ENCODE measurements at regions not wholly inside any gene's neighbourhood (a gene's known extent, or its start where the extent isn't known, plus 50 kb on each side); places are given as distances from the start of the nearest gene placed in this dataset.

GRCh38 chrX:96464880-96465558, 219.6 kb upstream of the DIAPH2 start:
- Histone ChIP-seq H3K4me1 (no peaks in the 10 kb centered on the region), H3K4me3 (no peak overlapping the region), H3K36me3 (no peaks in the 10 kb centered on the region), H3K27ac (peak overlapping the region in 1 of 3 donors; percentile 7), H3K9me3 (no peaks in the 10 kb centered on the region), H3K27me3 (peaks cover 0 to 6% of the 10 kb centered on the region in 2 donors)
- TF ChIP-seq POLR2A (IDR thresholded peaks at IDR 0.05) (no peak), CTCF (IDR thresholded peaks at IDR 0.05) (no peak)
- peak; percentile 68 to 93 (median 81) for ATAC-seq
- WGBS (ENCODE audit: insufficient coverage, low coverage, low lambda C conversion rate, missing lambda C conversion rate) = 48% methylated on average over 5 of the region's 16 CpGs
- no peak for DNase-seq
- intact Hi-C loops (cut with DNase I) = no loop called here

- WGBS (ENCODE audit: insufficient coverage, low coverage, low lambda C conversion rate, missing lambda C conversion rate) = 58% methylated on average over 4 of the region's 4 CpGs
- no peak overlapping the region for H3K27ac ChIP-seq
- H3K4me1 ChIP-seq = no peaks in the 10 kb centered on the region
- DNase-seq (no peak), ATAC-seq (no peak)
- no peaks in the 10 kb centered on the region for H3K9me3 ChIP-seq
- H3K4me3 ChIP-seq = no peak overlapping the region
- intact Hi-C loops (cut with DNase I) = no loop called here
- no peak for TF ChIP-seq POLR2A (IDR thresholded peaks at IDR 0.05)
- TF ChIP-seq CTCF (IDR thresholded peaks at IDR 0.05) = no peak
- no peaks in the 10 kb centered on the region for H3K27me3 ChIP-seq
- H3K36me3 ChIP-seq = no peaks in the 10 kb centered on the region
These were observed 210.5 kb upstream of the DIAPH2 start for GRCh38 chrX:96474029-96474740.

- Histone ChIP-seq H3K36me3 (no peaks in the 10 kb centered on the region), H3K4me1 (no peaks in the 10 kb centered on the region), H3K27ac (no peak overlapping the region), H3K4me3 (no peak overlapping the region), H3K27me3 (no peaks in the 10 kb centered on the region), H3K9me3 (no peaks in the 10 kb centered on the region)
- intact Hi-C loops (cut with DNase I) = no loop called here
- TF ChIP-seq CTCF (IDR thresholded peaks at IDR 0.05) (no peak), POLR2A (IDR thresholded peaks at IDR 0.05) (no peak)
- no peak for ATAC-seq
- DNase-seq = no peak
- 85% methylated on average over 1 of the region's 1 CpG for WGBS (ENCODE audit: insufficient coverage, low coverage, low lambda C conversion rate, missing lambda C conversion rate)
These were observed 209.9 kb upstream of the DIAPH2 start for GRCh38 chrX:96474741-96475125.

GRCh38 chrX:96480081-96480480, 204.6 kb upstream of the DIAPH2 start:
- H3K27me3 ChIP-seq = no peaks in the 10 kb centered on the region
- intact Hi-C loops (cut with DNase I) = no loop called here
- H3K4me1 ChIP-seq = no peaks in the 10 kb centered on the region
- ATAC-seq (no peak), DNase-seq (no peak)
- no peak overlapping the region for H3K27ac ChIP-seq
- H3K36me3 ChIP-seq = no peaks in the 10 kb centered on the region
- no peaks in the 10 kb centered on the region for H3K9me3 ChIP-seq
- no peak for TF ChIP-seq POLR2A (IDR thresholded peaks at IDR 0.05)
- no peak overlapping the region for H3K4me3 ChIP-seq
- 43% methylated on average over 5 of the region's 5 CpGs for WGBS (ENCODE audit: insufficient coverage, low coverage, low lambda C conversion rate, missing lambda C conversion rate)

GRCh38 chrX:96481831-96482230, 202.8 kb upstream of the DIAPH2 start:
- TF ChIP-seq POLR2A (IDR thresholded peaks at IDR 0.05) = no peak
- no peak for TF ChIP-seq CTCF (IDR thresholded peaks at IDR 0.05)
- Histone ChIP-seq H3K27ac (no peak overlapping the region), H3K27me3 (no peaks in the 10 kb centered on the region), H3K36me3 (no peaks in the 10 kb centered on the region), H3K4me1 (no peaks in the 10 kb centered on the region), H3K4me3 (no peak overlapping the region), H3K9me3 (no peaks in the 10 kb centered on the region)
- no peak for DNase-seq
- 63% methylated on average over 4 of the region's 4 CpGs for WGBS (ENCODE audit: insufficient coverage, low coverage, low lambda C conversion rate, missing lambda C conversion rate)
- intact Hi-C loops (cut with DNase I) = no loop called here
- no peak for ATAC-seq

Data from right lobe of liver (tissue), 6 donors.